Osteoblast (primary cell): ENCODE measurements at regions not wholly inside any gene's neighbourhood (a gene's known extent, or its start where the extent isn't known, plus 50 kb on each side); places are given as distances from the start of the nearest gene placed in this dataset.

Source experiments
- DNase-seq: peaks from one replicate; pipeline ENCODE4 v3.0.0; 2011; ENCODE audit warnings: low spot score, mixed read lengths; ENCODE audit not compliant: insufficient read length; ENCODE audit errors: missing footprints
- H2AFZ ChIP-seq: 2 replicates; pipeline ENCODE4 v1.6.0; 2011; ENCODE audit warnings: mild to moderate bottlenecking, low read length
- H3K27ac ChIP-seq: 2 replicates; pipeline ENCODE4 v1.5.1; 2011; ENCODE audit warnings: mild to moderate bottlenecking, low read depth, low read length, moderate library complexity
- H3K27me3 ChIP-seq: 2 replicates; pipeline ENCODE4 v1.6.0; 2012; ENCODE audit warnings: mild to moderate bottlenecking, control low read depth, inconsistent platforms, low read length, moderate library complexity; ENCODE audit not compliant: insufficient read depth
- H3K36me3 ChIP-seq: 2 replicates; pipeline ENCODE4 v1.5.1; 2011; ENCODE audit warnings: mild to moderate bottlenecking, low read length, control low read depth, moderate library complexity; ENCODE audit not compliant: insufficient read depth
- H3K4me1 ChIP-seq: 2 replicates; pipeline ENCODE4 v1.5.1; 2011; ENCODE audit warnings: mild to moderate bottlenecking, low read length, control low read depth, moderate library complexity; ENCODE audit not compliant: insufficient read depth
- H3K4me2 ChIP-seq: 2 replicates; pipeline ENCODE4 v1.6.0; 2011; ENCODE audit warnings: mild to moderate bottlenecking, low read length; ENCODE audit not compliant: insufficient read depth
- H3K4me3 ChIP-seq: fragments of 200-600 bp; sonication (generic); 3 replicates; pipeline ENCODE4 v1.5.1; 2012; ENCODE audit warnings: mild to moderate bottlenecking, low read length, inconsistent platforms; ENCODE audit not compliant: insufficient read depth
- H3K79me2 ChIP-seq: 2 replicates; pipeline ENCODE4 v1.6.0; 2012; ENCODE audit warnings: mild to moderate bottlenecking, low read length, control low read depth, inconsistent platforms; ENCODE audit not compliant: insufficient read depth
- H3K9me3 ChIP-seq: 2 replicates; pipeline ENCODE4 v1.5.1; 2011; ENCODE audit warnings: low read depth, low read length, control low read depth
- H4K20me1 ChIP-seq: 2 replicates; pipeline ENCODE4 v1.6.0; 2012; ENCODE audit warnings: mild to moderate bottlenecking, low read length, control low read depth; ENCODE audit not compliant: insufficient read depth
- TF ChIP-seq, protein P1 (sequence below): IDR thresholded peaks from 2 replicates; pipeline ENCODE4 v1.5.1; 2011; ENCODE audit warnings: mild to moderate bottlenecking, low read depth, low read length, moderate library complexity; ENCODE audit errors: extremely low read depth

GRCh38 chr5:4480528-4481349, 659.4 kb upstream of the ADAMTS16 start:
- DNase-seq: no peak
- Histone ChIP-seq H3K4me2 (no peak overlapping the region), H3K27me3 (no peaks in the 10 kb centered on the region), H3K36me3 (no peaks in the 10 kb centered on the region), H4K20me1 (no peaks in the 10 kb centered on the region), H3K4me1 (no peaks in the 10 kb centered on the region), H3K4me3 (no peak overlapping the region), H3K9me3 (peaks cover 2% of the 10 kb centered on the region), H3K79me2 (no peaks in the 10 kb centered on the region), H2AFZ (no peak overlapping the region), H3K27ac (no peak overlapping the region)
- TF ChIP-seq, protein P1, sequence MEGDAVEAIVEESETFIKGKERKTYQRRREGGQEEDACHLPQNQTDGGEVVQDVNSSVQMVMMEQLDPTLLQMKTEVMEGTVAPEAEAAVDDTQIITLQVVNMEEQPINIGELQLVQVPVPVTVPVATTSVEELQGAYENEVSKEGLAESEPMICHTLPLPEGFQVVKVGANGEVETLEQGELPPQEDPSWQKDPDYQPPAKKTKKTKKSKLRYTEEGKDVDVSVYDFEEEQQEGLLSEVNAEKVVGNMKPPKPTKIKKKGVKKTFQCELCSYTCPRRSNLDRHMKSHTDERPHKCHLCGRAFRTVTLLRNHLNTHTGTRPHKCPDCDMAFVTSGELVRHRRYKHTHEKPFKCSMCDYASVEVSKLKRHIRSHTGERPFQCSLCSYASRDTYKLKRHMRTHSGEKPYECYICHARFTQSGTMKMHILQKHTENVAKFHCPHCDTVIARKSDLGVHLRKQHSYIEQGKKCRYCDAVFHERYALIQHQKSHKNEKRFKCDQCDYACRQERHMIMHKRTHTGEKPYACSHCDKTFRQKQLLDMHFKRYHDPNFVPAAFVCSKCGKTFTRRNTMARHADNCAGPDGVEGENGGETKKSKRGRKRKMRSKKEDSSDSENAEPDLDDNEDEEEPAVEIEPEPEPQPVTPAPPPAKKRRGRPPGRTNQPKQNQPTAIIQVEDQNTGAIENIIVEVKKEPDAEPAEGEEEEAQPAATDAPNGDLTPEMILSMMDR: no peak

GRCh38 chr5:4487581-4487980, 652.5 kb upstream of the ADAMTS16 start:
- Histone ChIP-seq H3K79me2 (no peaks in the 10 kb centered on the region), H2AFZ (no peak overlapping the region)
- DNase-seq: no peak

GRCh38 chr5:4511996-4512656, 628.0 kb upstream of the ADAMTS16 start:
- H2AFZ ChIP-seq: no peak overlapping the region
- no peaks in the 10 kb centered on the region for H4K20me1 ChIP-seq
- H3K36me3 ChIP-seq: no peaks in the 10 kb centered on the region
- no peak overlapping the region for H3K27ac ChIP-seq
- no peaks in the 10 kb centered on the region for H3K79me2 ChIP-seq
- no peak overlapping the region for H3K4me2 ChIP-seq
- H3K4me1 ChIP-seq: no peaks in the 10 kb centered on the region
- H3K27me3 ChIP-seq: no peaks in the 10 kb centered on the region
- DNase-seq: no peak
- no peak overlapping the region for H3K4me3 ChIP-seq
- H3K9me3 ChIP-seq: peaks cover 2% of the 10 kb centered on the region
- TF ChIP-seq, protein P1: no peak

More at GRCh38 chr5:4487581-4487980, 652.5 kb upstream of the ADAMTS16 start:
- Histone ChIP-seq H3K4me2 (no peak overlapping the region), H3K27me3 (no peaks in the 10 kb centered on the region), H3K27ac (no peak overlapping the region), H3K4me3 (no peak overlapping the region), H3K9me3 (peaks cover 6% of the 10 kb centered on the region), H4K20me1 (no peaks in the 10 kb centered on the region), H3K4me1 (no peaks in the 10 kb centered on the region), H3K36me3 (no peaks in the 10 kb centered on the region)
- TF ChIP-seq, protein P1: no peak

DNA sequence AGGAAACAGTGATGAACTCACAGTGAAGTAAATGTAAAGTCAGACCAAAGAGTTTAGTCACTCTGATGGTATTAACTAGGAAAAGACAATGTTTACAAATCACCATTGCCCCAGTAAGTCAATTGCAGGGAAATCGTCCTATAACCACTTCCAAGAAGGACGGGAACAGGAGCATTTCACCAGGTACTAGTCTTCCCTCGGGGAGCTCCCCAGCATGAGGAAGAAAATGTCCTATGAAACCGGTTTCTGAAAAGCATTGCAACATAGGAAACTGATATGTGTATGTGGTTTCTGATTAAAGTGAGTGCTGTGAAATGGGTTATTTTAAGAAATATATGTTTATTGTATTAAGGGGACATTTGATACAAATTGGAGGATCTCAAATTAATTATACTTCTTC, 626.7 kb upstream of the ADAMTS16 start:
- no peak for DNase-seq
- H4K20me1 ChIP-seq: no peaks in the 10 kb centered on the region
- peaks cover 2% of the 10 kb centered on the region for H3K9me3 ChIP-seq
- TF ChIP-seq, protein P1: no peak
- no peaks in the 10 kb centered on the region for H3K36me3 ChIP-seq
- no peaks in the 10 kb centered on the region for H3K4me1 ChIP-seq
- no peak overlapping the region for H2AFZ ChIP-seq
- no peak overlapping the region for H3K27ac ChIP-seq
- H3K4me3 ChIP-seq: no peak overlapping the region
- no peaks in the 10 kb centered on the region for H3K27me3 ChIP-seq
- no peaks in the 10 kb centered on the region for H3K79me2 ChIP-seq
- no peak overlapping the region for H3K4me2 ChIP-seq
